Immature natural killer cell (primary cell): ENCODE measurements at regions not wholly inside any gene's neighbourhood (a gene's known extent, or its start where the extent isn't known, plus 50 kb on each side); places are given as distances from the start of the nearest gene placed in this dataset.

ENCODE experiments used
- DNase-seq, 3 donors: peaks; one replicate each; pipeline ENCODE4 v3.0.0; 2022; ENCODE audit warnings: mixed read lengths in 1 of 3
- H3K27ac Mint-ChIP-seq, 6 donors: one replicate each; pipeline ENCODE4 v1.8.0; 2020; ENCODE audit warnings: mixed read lengths in 6 of 6, mild to moderate bottlenecking in 5 of 6, inconsistent platforms in 4 of 6, moderate library complexity in 3 of 6
- H3K27me3 Mint-ChIP-seq, 3 donors: one replicate each; pipeline ENCODE4 v1.8.0; 2020 to 2021; ENCODE audit warnings: low read depth in 3 of 3, mild to moderate bottlenecking in 3 of 3, mixed read lengths in 3 of 3, moderate library complexity in 3 of 3, inconsistent platforms in 1 of 3
- H3K36me3 Mint-ChIP-seq, 3 donors: one replicate each; pipeline ENCODE4 v1.8.0; 2020; ENCODE audit warnings: mixed read lengths in 3 of 3, inconsistent platforms in 2 of 3, mild to moderate bottlenecking in 2 of 3
- H3K4me1 Mint-ChIP-seq, 2 donors: one replicate each; pipeline ENCODE4 v1.8.0; 2020; ENCODE audit warnings: inconsistent platforms in 2 of 2, mild to moderate bottlenecking in 2 of 2, mixed read lengths in 2 of 2, moderate library complexity in 1 of 2
- H3K4me3 Mint-ChIP-seq, 5 donors: one replicate each; pipeline ENCODE4 v1.8.0; 2020; ENCODE audit warnings: mild to moderate bottlenecking in 5 of 5, mixed read lengths in 5 of 5, inconsistent platforms in 3 of 5, moderate library complexity in 3 of 5
- H3K9me3 Mint-ChIP-seq, 6 donors: one replicate each; pipeline ENCODE4 v1.8.0; 2020; ENCODE audit warnings: mild to moderate bottlenecking in 6 of 6, mixed read lengths in 6 of 6, inconsistent platforms in 4 of 6, moderate library complexity in 3 of 6

DNA sequence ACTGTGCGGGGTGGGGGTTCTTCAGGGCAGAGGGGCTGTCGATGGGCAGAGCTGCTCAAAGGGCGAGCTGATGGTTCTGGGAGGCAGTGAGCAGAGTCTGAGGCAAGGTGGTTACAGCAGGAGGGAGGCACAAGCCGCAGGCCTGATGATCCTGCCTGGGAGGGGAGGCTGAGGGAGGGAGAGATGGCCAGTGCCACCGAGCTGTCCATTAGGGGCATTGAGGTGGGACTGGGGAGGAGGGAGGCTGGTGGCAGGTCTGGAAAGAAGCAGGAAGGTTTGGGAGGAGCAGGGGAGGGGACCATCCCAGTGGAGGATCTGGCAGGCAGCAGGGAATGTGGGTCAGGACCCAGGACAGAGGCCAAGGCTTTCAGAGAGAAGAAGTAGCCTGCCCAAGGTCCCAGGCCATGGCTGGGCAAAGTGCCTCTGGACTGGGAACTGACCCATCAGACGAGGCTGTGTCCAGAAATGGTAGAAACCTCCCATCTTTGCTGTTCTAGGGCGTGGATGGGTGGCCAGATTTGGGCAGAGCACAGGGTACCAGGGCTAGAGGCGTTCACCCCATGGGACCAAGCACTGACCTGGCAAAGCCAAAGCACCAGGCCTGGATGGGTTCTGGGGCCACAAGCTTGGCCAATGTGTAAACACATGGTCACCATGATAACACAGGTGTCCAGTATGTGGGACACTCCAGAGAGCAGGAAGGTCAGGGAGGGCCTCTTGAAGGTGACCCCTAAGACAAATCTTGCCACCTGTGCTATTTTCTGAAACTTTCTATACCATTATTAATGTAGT, 55.5 kb downstream of the INHBB start:
- Mint-ChIP-seq H3K27me3 (peaks cover 0 to 4% (median 0%) of the 10 kb centered on the region in 3 donors), H3K36me3 (no peaks in the 10 kb centered on the region), H3K27ac (no peak overlapping the region), H3K4me3 (no peak overlapping the region), H3K4me1 (no peaks in the 10 kb centered on the region), H3K9me3 (no peaks in the 10 kb centered on the region)
- DNase-seq, result no peak

- H3K9me3 Mint-ChIP-seq, result no peaks in the 10 kb centered on the region
- H3K4me3 Mint-ChIP-seq, result no peak overlapping the region
- H3K27ac Mint-ChIP-seq, result no peak overlapping the region
- H3K4me1 Mint-ChIP-seq, result no peaks in the 10 kb centered on the region
- DNase-seq, result no peak
- peaks cover 0 to 4% (median 0%) of the 10 kb centered on the region in 3 donors for H3K27me3 Mint-ChIP-seq
- no peaks in the 10 kb centered on the region for H3K36me3 Mint-ChIP-seq
Measured at GRCh38 chr2:120402067-120402433, 56.1 kb downstream of the INHBB start.

DNA sequence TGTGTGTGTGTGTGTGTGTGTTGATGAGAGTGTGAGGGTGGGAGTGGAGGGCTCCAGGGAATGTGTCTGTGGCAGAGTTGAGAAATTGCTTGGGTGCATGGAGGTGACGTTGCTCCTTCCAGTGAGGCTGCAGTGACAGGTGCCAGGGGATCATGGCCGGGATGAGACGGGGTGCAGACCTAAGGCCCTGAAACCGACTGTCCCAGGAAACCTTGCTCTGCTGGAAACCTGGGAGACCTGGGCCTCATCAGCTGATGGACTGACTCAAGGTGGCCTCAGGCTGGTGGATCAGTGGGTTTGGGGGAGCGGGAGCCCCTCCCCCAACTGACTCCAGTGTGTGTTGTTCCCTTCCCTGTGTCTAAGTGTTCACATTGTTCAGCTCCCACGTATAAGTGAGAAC, 56.6 kb downstream of the INHBB start:
- H3K9me3 Mint-ChIP-seq, result peaks cover 0 to 2% (median 0%) of the 10 kb centered on the region in 6 donors
- DNase-seq, result no peak
- no peaks in the 10 kb centered on the region for H3K4me1 Mint-ChIP-seq
- H3K36me3 Mint-ChIP-seq, result no peaks in the 10 kb centered on the region
- H3K27me3 Mint-ChIP-seq, result peaks cover 0 to 4% (median 3%) of the 10 kb centered on the region in 3 donors
- no peak overlapping the region for H3K27ac Mint-ChIP-seq
- no peak overlapping the region for H3K4me3 Mint-ChIP-seq

DNA sequence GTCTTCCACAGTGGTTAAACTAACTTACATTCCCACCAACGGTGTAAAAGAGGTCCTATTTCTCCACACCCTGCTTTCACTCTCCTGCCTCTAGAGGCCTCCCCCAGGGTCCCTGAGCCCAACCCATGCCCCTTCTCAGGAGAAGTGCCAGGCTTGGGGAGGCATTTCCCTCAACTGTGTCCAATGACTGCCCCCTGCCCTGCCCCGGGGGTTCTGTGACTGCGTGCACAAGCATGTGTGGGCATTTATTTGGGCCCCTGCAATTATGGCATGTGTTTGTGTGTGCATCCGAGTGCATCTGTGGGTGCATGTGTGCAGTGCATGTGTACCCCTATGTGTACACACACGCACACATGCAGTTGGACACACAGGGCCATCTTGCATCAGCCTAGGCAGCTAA, 57.3 kb downstream of the INHBB start:
- H3K27me3 Mint-ChIP-seq, result peaks cover 0 to 4% (median 4%) of the 10 kb centered on the region in 3 donors
- H3K4me1 Mint-ChIP-seq, result no peaks in the 10 kb centered on the region
- H3K27ac Mint-ChIP-seq, result no peak overlapping the region
- H3K9me3 Mint-ChIP-seq, result peaks cover 0 to 5% (median 0%) of the 10 kb centered on the region in 6 donors
- no peak overlapping the region for H3K4me3 Mint-ChIP-seq
- no peak for DNase-seq
- no peaks in the 10 kb centered on the region for H3K36me3 Mint-ChIP-seq

DNA sequence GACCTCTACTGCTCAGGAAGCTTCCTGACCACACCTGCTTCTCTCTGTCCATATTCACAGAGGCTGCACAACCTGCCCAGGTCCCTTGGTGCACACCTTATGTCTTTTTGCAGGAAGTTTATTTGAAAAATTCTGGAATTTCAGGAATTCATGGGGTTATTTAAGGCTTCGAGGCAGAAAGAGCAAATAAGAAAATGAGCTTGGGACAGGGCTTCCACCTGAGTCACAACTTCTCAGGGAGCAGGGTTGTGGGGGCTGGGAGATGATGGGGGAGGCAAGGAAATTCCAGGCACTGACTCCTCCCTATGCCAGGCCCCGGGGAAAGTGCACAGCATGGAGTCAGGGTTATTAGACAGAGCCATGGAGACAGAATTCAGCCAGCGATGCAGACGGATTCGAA, 57.7 kb downstream of the INHBB start:
- no peaks in the 10 kb centered on the region for H3K36me3 Mint-ChIP-seq
- peaks cover 0 to 6% (median 4%) of the 10 kb centered on the region in 3 donors for H3K27me3 Mint-ChIP-seq
- H3K27ac Mint-ChIP-seq, result no peak overlapping the region
- peaks cover 0 to 9% (median 3%) of the 10 kb centered on the region in 6 donors for H3K9me3 Mint-ChIP-seq
- H3K4me1 Mint-ChIP-seq, result no peaks in the 10 kb centered on the region
- no peak for DNase-seq
- no peak overlapping the region for H3K4me3 Mint-ChIP-seq

- H3K4me1 Mint-ChIP-seq, result no peaks in the 10 kb centered on the region
- H3K27ac Mint-ChIP-seq, result no peak overlapping the region
- H3K4me3 Mint-ChIP-seq, result no peak overlapping the region
- no peak for DNase-seq
- peaks cover 0 to 8% (median 4%) of the 10 kb centered on the region in 3 donors for H3K27me3 Mint-ChIP-seq
- peaks cover 0 to 14% (median 4%) of the 10 kb centered on the region in 6 donors for H3K9me3 Mint-ChIP-seq
- H3K36me3 Mint-ChIP-seq, result no peaks in the 10 kb centered on the region
Measured at GRCh38 chr2:120404274-120404673, 58.3 kb downstream of the INHBB start.

DNA sequence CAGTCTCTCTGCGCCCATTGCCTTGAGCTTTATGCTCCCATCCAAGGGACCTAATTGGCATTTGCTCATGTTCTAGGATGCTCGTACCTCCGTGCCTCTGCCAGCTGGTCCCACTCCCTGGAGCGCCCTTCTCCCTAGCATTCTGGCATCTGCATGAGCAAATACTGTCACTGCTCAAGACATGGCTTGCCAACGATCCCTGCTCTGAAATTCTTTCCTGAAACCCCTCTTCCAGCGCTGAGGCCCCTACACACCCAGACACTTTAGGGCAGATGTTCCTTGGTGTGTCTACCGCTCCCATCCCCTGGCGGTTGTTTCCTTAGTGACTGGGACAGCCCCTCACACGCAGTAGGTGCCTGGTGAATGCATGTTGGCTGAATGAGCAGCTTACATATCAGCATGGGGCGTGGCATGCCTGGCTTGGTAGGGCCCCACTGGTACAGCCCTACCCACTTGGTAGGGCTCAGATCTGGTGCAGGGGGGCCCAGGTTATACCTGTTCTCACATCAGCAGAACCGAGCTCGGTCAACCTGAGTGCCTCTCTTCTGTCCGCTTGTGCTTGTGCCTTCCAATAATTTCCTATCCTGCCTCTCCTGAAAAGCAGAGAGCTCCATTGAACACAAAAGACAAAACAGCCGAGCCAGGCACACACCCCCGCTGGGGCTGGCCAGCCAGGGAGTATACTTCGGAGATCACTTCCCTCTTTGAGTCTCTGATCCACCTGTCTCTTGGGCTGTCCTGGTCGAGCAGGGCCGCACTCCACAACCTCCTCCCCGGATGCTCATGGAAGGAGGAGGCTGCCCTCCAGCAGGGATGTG, 59.2 kb downstream of the INHBB start:
- H3K4me3 Mint-ChIP-seq, result no peak overlapping the region
- H3K4me1 Mint-ChIP-seq, result no peaks in the 10 kb centered on the region
- DNase-seq, result no peak
- peaks cover 0 to 14% (median 4%) of the 10 kb centered on the region in 6 donors for H3K9me3 Mint-ChIP-seq
- H3K36me3 Mint-ChIP-seq, result no peaks in the 10 kb centered on the region
- peaks cover 0 to 8% (median 4%) of the 10 kb centered on the region in 3 donors for H3K27me3 Mint-ChIP-seq
- no peak overlapping the region for H3K27ac Mint-ChIP-seq

GRCh38 chr2:120405759-120406099, 59.8 kb downstream of the INHBB start:
- H3K9me3 Mint-ChIP-seq, result peaks cover 0 to 14% (median 4%) of the 10 kb centered on the region in 6 donors
- H3K4me3 Mint-ChIP-seq, result no peak overlapping the region
- H3K27me3 Mint-ChIP-seq, result peaks cover 0 to 8% (median 4%) of the 10 kb centered on the region in 3 donors

GRCh38 chr2:120406566-120406965, 60.6 kb downstream of the INHBB start:
- Mint-ChIP-seq H3K4me3 (no peak overlapping the region), H3K9me3 (peaks cover 0 to 22% (median 4%) of the 10 kb centered on the region in 6 donors), H3K4me1 (no peaks in the 10 kb centered on the region), H3K36me3 (no peaks in the 10 kb centered on the region), H3K27ac (no peak overlapping the region), H3K27me3 (peaks cover 0 to 13% (median 4%) of the 10 kb centered on the region in 3 donors)
- DNase-seq, result no peak

More at GRCh38 chr2:120405759-120406099, 59.8 kb downstream of the INHBB start:
- no peak for DNase-seq
- no peaks in the 10 kb centered on the region for H3K4me1 Mint-ChIP-seq
- no peak overlapping the region for H3K27ac Mint-ChIP-seq
- no peaks in the 10 kb centered on the region for H3K36me3 Mint-ChIP-seq

DNA sequence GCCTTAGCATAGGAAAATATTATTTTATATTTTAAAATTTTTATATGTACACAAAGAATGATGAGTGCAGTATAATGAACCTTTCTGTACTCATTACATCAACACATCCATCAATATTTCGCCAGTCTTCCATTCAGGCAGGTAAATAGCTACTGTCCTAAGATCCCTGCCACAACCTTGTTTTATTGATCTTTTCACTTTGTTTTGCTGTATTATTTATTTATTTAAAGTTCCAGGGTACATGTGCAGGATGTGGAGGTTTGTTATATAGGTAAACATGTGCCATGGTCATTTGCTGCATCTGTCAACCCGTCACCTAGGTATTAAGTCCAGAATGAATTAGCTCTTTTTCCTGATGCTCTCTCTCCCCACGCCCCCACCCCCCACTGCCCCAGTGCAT, 64.6 kb downstream of the INHBB start:
- peaks cover 0 to 26% (median 4%) of the 10 kb centered on the region in 6 donors for H3K9me3 Mint-ChIP-seq
- no peak for DNase-seq
- H3K27ac Mint-ChIP-seq, result no peak overlapping the region
- H3K27me3 Mint-ChIP-seq, result peaks cover 0 to 17% (median 8%) of the 10 kb centered on the region in 3 donors
- H3K4me1 Mint-ChIP-seq, result no peaks in the 10 kb centered on the region
- no peaks in the 10 kb centered on the region for H3K36me3 Mint-ChIP-seq
- H3K4me3 Mint-ChIP-seq, result no peak overlapping the region

DNA sequence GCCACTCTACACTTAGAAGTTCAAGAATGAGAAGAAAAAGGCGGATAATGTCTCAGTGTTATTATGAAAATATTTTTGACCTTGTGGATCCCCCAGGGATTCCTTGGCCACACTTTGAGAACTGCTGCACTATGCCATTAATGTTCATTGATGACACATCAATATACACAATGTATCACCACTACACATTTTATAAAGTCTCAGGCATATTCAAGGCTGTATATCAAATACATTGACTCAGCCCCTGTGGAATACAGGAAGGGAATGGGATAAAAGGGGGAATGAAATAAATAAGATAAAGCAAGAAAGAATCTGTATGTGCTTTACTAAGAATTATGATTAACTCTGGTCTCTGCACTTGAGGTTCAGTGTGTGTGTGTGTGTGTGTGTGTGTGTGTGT, 69.1 kb downstream of the INHBB start:
- Mint-ChIP-seq H3K4me3 (no peak overlapping the region), H3K9me3 (peaks cover 0 to 18% (median 0%) of the 10 kb centered on the region in 6 donors), H3K27ac (no peak overlapping the region), H3K4me1 (no peaks in the 10 kb centered on the region), H3K27me3 (peaks cover 1 to 13% (median 4%) of the 10 kb centered on the region in 3 donors), H3K36me3 (no peaks in the 10 kb centered on the region)
- no peak for DNase-seq

DNA sequence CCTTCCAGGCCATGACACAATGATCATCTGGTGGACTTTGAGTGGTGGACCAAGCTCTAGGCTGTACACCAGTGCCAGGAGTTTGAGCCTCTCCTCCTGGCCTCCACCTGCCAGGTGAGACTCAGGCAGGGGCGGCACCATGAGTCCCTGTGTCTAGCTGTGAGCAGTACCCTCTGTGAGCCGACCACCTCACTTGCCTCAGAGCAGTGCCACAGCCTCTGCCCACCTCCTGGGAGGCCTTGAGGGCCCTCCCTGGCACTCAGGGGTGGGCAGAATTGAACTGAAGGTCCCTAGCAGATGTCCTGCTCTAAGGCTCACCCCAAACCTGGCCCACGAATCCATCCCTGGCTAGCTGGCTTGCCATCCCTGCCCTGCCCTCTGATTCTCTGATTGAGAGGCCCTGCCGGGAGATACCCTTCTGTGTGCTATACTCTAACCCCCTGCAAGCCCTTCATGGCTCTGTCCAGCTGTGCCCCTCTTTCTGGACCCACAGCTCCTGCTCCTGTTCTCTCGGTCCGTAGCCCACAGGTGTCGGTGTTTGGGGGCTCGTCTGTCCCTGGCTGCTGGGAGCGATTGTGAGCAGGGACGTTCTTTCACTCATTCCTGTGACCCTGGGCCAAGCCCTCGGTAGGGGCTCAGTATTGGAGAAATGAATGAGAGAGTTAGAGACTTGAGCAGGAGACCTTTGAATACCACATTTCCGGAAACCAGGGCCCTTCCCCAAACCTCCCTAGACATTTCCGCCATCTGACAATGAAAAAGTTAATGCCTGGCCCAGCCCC, 70.0 kb downstream of the INHBB start:
- H3K4me3 Mint-ChIP-seq, result no peak overlapping the region

DNA sequence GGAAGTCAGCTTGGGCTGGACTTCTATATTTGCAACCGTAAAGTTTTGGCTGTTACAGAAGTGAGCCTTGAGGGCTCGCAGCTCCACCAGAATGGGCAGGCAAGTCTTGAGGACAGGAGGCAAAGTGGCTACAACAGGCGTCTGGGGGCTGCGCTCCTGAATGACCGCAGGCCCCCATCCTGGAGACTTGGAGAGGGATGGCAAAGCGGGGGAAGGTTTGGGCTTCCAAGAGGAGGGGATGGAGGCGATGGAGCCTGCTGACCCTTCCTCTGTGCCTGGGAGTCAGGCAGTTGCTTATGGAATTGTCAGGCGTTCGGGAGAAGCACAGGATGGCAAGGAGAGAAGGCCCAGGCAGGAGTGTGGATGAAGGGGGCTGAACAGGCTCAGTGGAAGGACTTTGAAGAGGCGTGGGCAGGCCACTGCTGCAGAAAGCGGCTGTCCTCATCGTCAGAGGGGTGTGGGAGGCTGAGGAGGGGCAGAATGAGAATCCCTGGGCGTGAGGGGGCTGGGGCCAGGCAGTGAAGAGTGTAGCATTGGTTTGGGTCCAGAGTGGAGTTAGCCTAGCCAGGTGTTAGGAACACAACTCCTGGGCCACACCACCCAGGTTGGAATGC, 72.3 kb downstream of the INHBB start:
- Mint-ChIP-seq H3K4me3 (no peak overlapping the region), H3K4me1 (no peaks in the 10 kb centered on the region), H3K36me3 (no peaks in the 10 kb centered on the region), H3K27ac (no peak overlapping the region), H3K27me3 (peaks cover under 1 to 12% (median 1%) of the 10 kb centered on the region in 3 donors), H3K9me3 (peaks cover 0 to 2% (median 0%) of the 10 kb centered on the region in 6 donors)
- DNase-seq, result no peak

More for the DNA sequence above, 70.0 kb downstream of the INHBB start:
- Mint-ChIP-seq H3K27me3 (peaks cover 1 to 18% (median 4%) of the 10 kb centered on the region in 3 donors), H3K4me1 (no peaks in the 10 kb centered on the region), H3K36me3 (no peaks in the 10 kb centered on the region), H3K27ac (no peak overlapping the region), H3K9me3 (peaks cover 0 to 11% (median 0%) of the 10 kb centered on the region in 6 donors)
- DNase-seq, result no peak
